H9 (cell line): ENCODE measurements at regions not wholly inside any gene's neighbourhood (a gene's known extent, or its start where the extent isn't known, plus 50 kb on each side); places are given as distances from the start of the nearest gene placed in this dataset.

Source experiments
- DNase-seq: peaks from one replicate; pipeline ENCODE4 v3.0.0-alpha.2; 2017
- H2AFZ ChIP-seq: one replicate; pipeline ENCODE4 v1.6.1; 2013; ENCODE audit warnings: mild to moderate bottlenecking, low read length, control low read depth, moderate library complexity
- H2AK5ac ChIP-seq: 2 replicates; pipeline ENCODE4 v1.6.1; 2013; ENCODE audit warnings: low read length, control low read depth, mixed read lengths; ENCODE audit not compliant: insufficient read length
- H2BK120ac ChIP-seq: one replicate; pipeline ENCODE4 v1.6.1; 2013; ENCODE audit warnings: low read depth, mild to moderate bottlenecking, low read length, control low read depth, inconsistent platforms; ENCODE audit not compliant: poor library complexity, severe bottlenecking
- H2BK12ac ChIP-seq: 2 replicates; pipeline ENCODE4 v1.6.1; 2013; ENCODE audit warnings: low read length, control low read depth, mixed read lengths, low read depth; ENCODE audit not compliant: insufficient read length
- H2BK15ac ChIP-seq: 2 replicates; pipeline ENCODE4 v1.6.1; 2013; ENCODE audit warnings: low read depth, low read length, control low read depth
- H2BK20ac ChIP-seq: one replicate; pipeline ENCODE4 v1.6.1; 2013; ENCODE audit warnings: low read depth, mild to moderate bottlenecking, low read length, control low read depth, inconsistent platforms; ENCODE audit not compliant: poor library complexity, severe bottlenecking
- H2BK5ac ChIP-seq: 2 replicates; pipeline ENCODE4 v1.6.1; 2013; ENCODE audit warnings: low read length, control low read depth, mixed read lengths; ENCODE audit not compliant: insufficient read length
- H3K14ac ChIP-seq: 2 replicates; pipeline ENCODE4 v1.6.1; 2013; ENCODE audit warnings: low read length, control low read depth; ENCODE audit not compliant: insufficient read depth
- H3K18ac ChIP-seq: 2 replicates; pipeline ENCODE4 v1.6.1; 2013; ENCODE audit warnings: low read depth, mild to moderate bottlenecking, mixed read lengths, low read length, control low read depth; ENCODE audit not compliant: insufficient read length
- H3K23ac ChIP-seq: 2 replicates; pipeline ENCODE4 v1.6.1; 2013; ENCODE audit warnings: low read length, control low read depth, mixed read lengths, low read depth; ENCODE audit not compliant: insufficient read length
- H3K23me2 ChIP-seq: 2 replicates; pipeline ENCODE4 v1.6.1; 2013; ENCODE audit warnings: low read depth, mild to moderate bottlenecking, mixed read lengths, low read length, control low read depth; ENCODE audit not compliant: insufficient read length, poor library complexity, severe bottlenecking
- H3K27ac ChIP-seq: 2 replicates; pipeline ENCODE4 v1.5.1; 2013; ENCODE audit warnings: low read length, control low read depth, mixed read lengths, low read depth; ENCODE audit not compliant: insufficient read length
- H3K27me3 ChIP-seq: 2 replicates; pipeline ENCODE4 v1.6.1; 2013; ENCODE audit warnings: low read length, control low read depth, inconsistent platforms; ENCODE audit not compliant: insufficient read depth
- H3K4ac ChIP-seq: 2 replicates; pipeline ENCODE4 v1.6.1; 2013; ENCODE audit warnings: low read depth, mild to moderate bottlenecking, control low read depth, inconsistent platforms, low read length, moderate library complexity
- H3K4me1 ChIP-seq: 2 replicates; pipeline ENCODE4 v1.6.1; 2013; ENCODE audit warnings: low read length, control low read depth, inconsistent platforms; ENCODE audit not compliant: insufficient read depth
- H3K4me2 ChIP-seq: 2 replicates; pipeline ENCODE4 v1.6.1; 2013; ENCODE audit warnings: low read length, control low read depth, mixed read lengths; ENCODE audit not compliant: insufficient read length, insufficient read depth
- H3K56ac ChIP-seq: 2 replicates; pipeline ENCODE4 v1.6.1; 2013; ENCODE audit warnings: low read depth, mild to moderate bottlenecking, mixed read lengths, low read length, control low read depth; ENCODE audit not compliant: insufficient read length
- H3K79me1 ChIP-seq: 2 replicates; pipeline ENCODE4 v1.6.1; 2013; ENCODE audit warnings: low read depth, mild to moderate bottlenecking, moderate library complexity, low read length, control low read depth, inconsistent platforms; ENCODE audit not compliant: insufficient read depth, poor library complexity, severe bottlenecking
- H3K79me2 ChIP-seq: 2 replicates; pipeline ENCODE4 v1.6.1; 2013; ENCODE audit warnings: low read length, control low read depth, inconsistent platforms; ENCODE audit not compliant: insufficient read depth
- H3K9ac ChIP-seq: 2 replicates; pipeline ENCODE4 v1.6.1; 2013; ENCODE audit warnings: low read length, control low read depth, mixed read lengths; ENCODE audit not compliant: insufficient read length; ENCODE audit errors: extremely low read depth
- H3K9me3 ChIP-seq: one replicate; pipeline ENCODE4 v1.6.1; 2013; ENCODE audit warnings: low read depth, low read length, inconsistent platforms; ENCODE audit not compliant: control insufficient read depth
- H3T11ph ChIP-seq: one replicate; pipeline ENCODE4 v1.6.1; 2013; ENCODE audit warnings: mild to moderate bottlenecking, low read length, control low read depth, inconsistent platforms
- H4K20me1 ChIP-seq: one replicate; pipeline ENCODE4 v1.6.1; 2013; ENCODE audit not compliant: control insufficient read depth, insufficient read length, insufficient read depth
- H4K5ac ChIP-seq: 2 replicates; pipeline ENCODE4 v1.6.1; 2013; ENCODE audit warnings: low read depth, mild to moderate bottlenecking, mixed read lengths, low read length, control low read depth; ENCODE audit not compliant: insufficient read length
- H4K8ac ChIP-seq: replicated peaks from 2 replicates; pipeline ENCODE4 v1.6.1; 2013; ENCODE audit warnings: low read length, control low read depth, mixed read lengths, low read depth; ENCODE audit not compliant: insufficient read length
- H4K91ac ChIP-seq: 2 replicates; pipeline ENCODE4 v1.6.1; 2013; ENCODE audit warnings: low read depth, mild to moderate bottlenecking, moderate library complexity, mixed read lengths, low read length, control low read depth; ENCODE audit not compliant: insufficient read length
- H3K27ac Mint-ChIP-seq, 3 experiments: 2 replicates in 2 of 3; 3 replicates in 1 of 3; pipeline ENCODE4 v1.8.0; 2020 to 2021; ENCODE audit warnings: mixed read lengths in 3 of 3, mild to moderate bottlenecking in 1 of 3, moderate library complexity in 1 of 3
- H3K27me3 Mint-ChIP-seq: 2 replicates; pipeline ENCODE4 v1.8.0; 2021; ENCODE audit warnings: low read depth, mild to moderate bottlenecking, moderate library complexity, mixed read lengths
- H3K36me3 Mint-ChIP-seq, 3 experiments: 2 replicates in 2 of 3; 3 replicates in 1 of 3; pipeline ENCODE4 v1.8.0; 2020 to 2021; ENCODE audit warnings: low read depth in 3 of 3, mixed read lengths in 3 of 3; ENCODE audit not compliant: insufficient read depth in 1 of 3
- H3K4me1 Mint-ChIP-seq, 2 experiments: 2 replicates each; pipeline ENCODE4 v1.8.0; 2020; ENCODE audit warnings: mixed read lengths in 2 of 2
- H3K4me3 Mint-ChIP-seq, 2 experiments: 2 replicates in 1 of 2; 3 replicates in 1 of 2; pipeline ENCODE4 v1.8.0; 2020 to 2021; ENCODE audit warnings: mild to moderate bottlenecking in 2 of 2, mixed read lengths in 2 of 2, moderate library complexity in 1 of 2
- H3K9me3 Mint-ChIP-seq, 2 experiments: 2 replicates in 1 of 2; 3 replicates in 1 of 2; pipeline ENCODE4 v1.8.0; 2020; ENCODE audit warnings: mild to moderate bottlenecking in 2 of 2, mixed read lengths in 2 of 2, moderate library complexity in 1 of 2
- WGBS: extraction: QIAGEN DNeasy Blood & Tissue Kit; methylation state at CpG from one replicate; pipeline ENCODE4 v1.1.7; 2013; ENCODE audit warnings: missing lambda C conversion rate, low lambda C conversion rate, mixed read lengths; ENCODE audit not compliant: insufficient read length; ENCODE audit errors: extremely low coverage; 5-methylcytosine and 5-hydroxymethylcytosine counted together
- TF ChIP-seq, protein P1 (sequence below): fragments of 200-600 bp; sonication (generic); conservative IDR thresholded peaks from 3 replicates; pipeline ENCODE4 v1.8.0; 2021; ENCODE audit warnings: antibody characterized with exemption, mild to moderate bottlenecking

DNA sequence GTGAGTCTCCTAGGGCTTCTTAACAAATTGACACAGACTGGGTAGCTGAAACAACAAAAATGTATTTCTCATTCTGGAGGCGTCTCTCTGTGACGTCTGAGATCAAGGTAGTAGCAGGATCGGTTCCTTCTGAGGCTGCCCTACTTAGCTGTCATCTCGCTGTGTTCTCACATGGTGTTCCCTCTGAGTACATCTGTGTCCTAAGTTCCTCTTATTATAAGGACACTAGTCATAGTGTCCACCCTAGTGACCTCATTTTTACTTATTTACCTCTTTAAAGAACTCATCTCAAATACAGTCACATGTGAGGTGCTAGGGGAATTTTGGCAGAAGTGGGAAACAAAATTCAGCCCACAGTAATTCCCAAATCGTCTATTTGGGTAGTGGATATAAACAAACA lies 529.1 kb downstream of the NPIPA7 start:
- H4K8ac ChIP-seq: no peak overlapping the region
- no peaks in the 10 kb centered on the region for H3K79me2 ChIP-seq
- H3K23ac ChIP-seq: no peak overlapping the region
- no peaks in the 10 kb centered on the region for H3K4me1 ChIP-seq
- Mint-ChIP-seq H3K4me3 (no peak overlapping the region), H3K27ac (no peak overlapping the region), H3K27me3 (peaks cover 13% of the 10 kb centered on the region), H3K4me1 (no peaks in the 10 kb centered on the region), H3K36me3 (peaks cover 0 to 10% (median 10%) of the 10 kb centered on the region in 3 experiments; a peak in 3 of 7 replicates), H3K9me3 (peaks cover 12 to 13% of the 10 kb centered on the region in 2 experiments)
- no peak overlapping the region for H2BK20ac ChIP-seq
- DNase-seq: no peak
- H2BK15ac ChIP-seq: no peak overlapping the region
- H3K14ac ChIP-seq: no peak overlapping the region
- H2AFZ ChIP-seq: no peak overlapping the region
- H2AK5ac ChIP-seq: no peak overlapping the region
- no peak overlapping the region for H2BK120ac ChIP-seq
- no peak overlapping the region for H3K4me2 ChIP-seq
- H2BK12ac ChIP-seq: no peak overlapping the region
- H3K27me3 ChIP-seq: no peaks in the 10 kb centered on the region
- H3K9ac ChIP-seq: no peak overlapping the region
- H4K20me1 ChIP-seq: no peaks in the 10 kb centered on the region
- H4K5ac ChIP-seq: no peak overlapping the region
- no peak overlapping the region for H3K18ac ChIP-seq
- no peak overlapping the region for H2BK5ac ChIP-seq
- no peak overlapping the region for H3K56ac ChIP-seq
- peaks cover 6% of the 10 kb centered on the region for H3K9me3 ChIP-seq
- H3K4ac ChIP-seq: no peak overlapping the region
- TF ChIP-seq, protein P1, sequence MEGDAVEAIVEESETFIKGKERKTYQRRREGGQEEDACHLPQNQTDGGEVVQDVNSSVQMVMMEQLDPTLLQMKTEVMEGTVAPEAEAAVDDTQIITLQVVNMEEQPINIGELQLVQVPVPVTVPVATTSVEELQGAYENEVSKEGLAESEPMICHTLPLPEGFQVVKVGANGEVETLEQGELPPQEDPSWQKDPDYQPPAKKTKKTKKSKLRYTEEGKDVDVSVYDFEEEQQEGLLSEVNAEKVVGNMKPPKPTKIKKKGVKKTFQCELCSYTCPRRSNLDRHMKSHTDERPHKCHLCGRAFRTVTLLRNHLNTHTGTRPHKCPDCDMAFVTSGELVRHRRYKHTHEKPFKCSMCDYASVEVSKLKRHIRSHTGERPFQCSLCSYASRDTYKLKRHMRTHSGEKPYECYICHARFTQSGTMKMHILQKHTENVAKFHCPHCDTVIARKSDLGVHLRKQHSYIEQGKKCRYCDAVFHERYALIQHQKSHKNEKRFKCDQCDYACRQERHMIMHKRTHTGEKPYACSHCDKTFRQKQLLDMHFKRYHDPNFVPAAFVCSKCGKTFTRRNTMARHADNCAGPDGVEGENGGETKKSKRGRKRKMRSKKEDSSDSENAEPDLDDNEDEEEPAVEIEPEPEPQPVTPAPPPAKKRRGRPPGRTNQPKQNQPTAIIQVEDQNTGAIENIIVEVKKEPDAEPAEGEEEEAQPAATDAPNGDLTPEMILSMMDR: no peak
- H3T11ph ChIP-seq: no peak overlapping the region
- no peak overlapping the region for H4K91ac ChIP-seq
- H3K23me2 ChIP-seq: no peaks in the 10 kb centered on the region
- no peaks in the 10 kb centered on the region for H3K79me1 ChIP-seq
- no peak overlapping the region for H3K27ac ChIP-seq
- WGBS: no CpG with 5 or more reads among the region's 5 CpGs
